Mucosa of descending colon (tissue), 3 donors: ENCODE measurements at regions not wholly inside any gene's neighbourhood (a gene's known extent, or its start where the extent isn't known, plus 50 kb on each side); places are given as distances from the start of the nearest gene placed in this dataset.

Source experiments
- ATAC-seq: fragments of 200-7000 bp; cut with Tn5 transposase; one replicate; pipeline ENCODE4 v1.9.1; 2020; ENCODE audit warnings: mild to moderate bottlenecking, moderate library complexity
- DNase-seq, 3 donors: peaks; one replicate each; pipeline ENCODE4 v3.0.0-alpha.2; 2020
- H3K36me3 ChIP-seq: fragments of 200-600 bp; one replicate; pipeline ENCODE4 v1.8.0; 2021; ENCODE audit warnings: low read depth, mild to moderate bottlenecking
- H3K4me1 ChIP-seq: fragments of 200-600 bp; one replicate; pipeline ENCODE4 v1.8.0; 2021; ENCODE audit warnings: low read depth, mild to moderate bottlenecking
- H3K4me3 ChIP-seq: fragments of 200-600 bp; one replicate; pipeline ENCODE4 v1.8.0; 2021; ENCODE audit warnings: mild to moderate bottlenecking
- H3K9me3 ChIP-seq: fragments of 200-600 bp; one replicate; pipeline ENCODE4 v1.8.0; 2021; ENCODE audit warnings: mild to moderate bottlenecking
- intact Hi-C, 2 donors: fragments of 100-400 bp; cut with DNase I in 1 of 2; cut with micrococcal nuclease in 1 of 2; formaldehyde crosslinking; loops; one replicate each; pipeline versions ENCODE4 v1.11.0 to v1.11.1; 2022; cut with DNase I, micrococcal nuclease
- TF ChIP-seq, protein P1 (sequence below): fragments of 200-600 bp; IDR thresholded peaks from one replicate; pipeline ENCODE4 v1.8.0; 2022; ENCODE audit warnings: antibody characterized with exemption, mild to moderate bottlenecking
- donor health status: DM: no; HTN: no; CAD: no; lungs with moderate emphysema.
- donor health status: DM: no; HTN: no; CAD: no.
- donor health status: DM: no; HTN: yes; CAD: no.

DNA sequence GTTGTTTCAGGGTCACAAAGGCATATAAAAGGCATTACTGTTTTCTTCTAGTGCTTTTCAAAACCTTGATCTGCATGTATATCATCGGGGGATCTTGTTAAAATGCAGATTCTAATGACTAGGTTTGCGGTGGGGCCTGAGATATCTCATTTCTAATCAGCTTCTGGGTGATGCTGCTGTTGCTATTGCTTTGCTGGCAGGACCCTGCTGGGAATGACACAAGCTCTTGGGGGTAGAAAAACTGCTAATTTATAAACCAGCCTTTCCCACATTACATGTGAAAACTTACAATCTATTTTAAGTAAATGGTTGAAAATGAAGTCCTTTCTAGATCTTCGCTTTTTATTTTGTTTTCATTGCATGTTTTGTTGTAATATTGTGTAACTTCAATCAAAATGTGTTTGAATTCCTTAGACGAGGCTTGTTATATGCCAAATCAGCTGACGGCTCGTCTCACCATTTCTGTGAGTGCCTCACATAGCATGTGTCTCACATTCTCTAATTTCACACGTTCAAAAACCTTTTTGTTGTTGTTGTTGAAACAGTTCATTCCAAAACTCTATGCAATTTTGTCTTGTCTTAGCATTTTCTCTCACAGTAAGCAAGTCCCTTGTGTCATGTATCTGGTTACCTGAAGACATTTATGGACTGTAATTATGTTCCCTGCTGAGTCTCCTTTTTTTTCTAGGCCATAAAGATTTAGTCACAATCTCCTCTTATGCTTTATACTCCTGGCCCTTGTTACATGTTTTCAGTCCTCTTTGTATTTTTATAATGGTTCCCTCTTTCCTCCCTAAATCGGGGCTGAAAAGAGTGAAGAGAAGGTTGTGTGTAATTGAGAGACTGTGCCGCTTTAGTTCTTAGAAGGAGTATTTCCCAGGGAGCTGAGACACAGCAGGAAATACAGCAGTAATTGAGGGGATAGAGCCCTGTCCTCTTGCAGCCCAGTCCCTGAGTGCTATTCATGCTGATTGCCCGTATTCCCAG is 521.0 kb upstream of the SEMA6A start:
- intact Hi-C loops, result no loop called here
- no peaks in the 10 kb centered on the region for H3K9me3 ChIP-seq
- no peak for DNase-seq

DNA sequence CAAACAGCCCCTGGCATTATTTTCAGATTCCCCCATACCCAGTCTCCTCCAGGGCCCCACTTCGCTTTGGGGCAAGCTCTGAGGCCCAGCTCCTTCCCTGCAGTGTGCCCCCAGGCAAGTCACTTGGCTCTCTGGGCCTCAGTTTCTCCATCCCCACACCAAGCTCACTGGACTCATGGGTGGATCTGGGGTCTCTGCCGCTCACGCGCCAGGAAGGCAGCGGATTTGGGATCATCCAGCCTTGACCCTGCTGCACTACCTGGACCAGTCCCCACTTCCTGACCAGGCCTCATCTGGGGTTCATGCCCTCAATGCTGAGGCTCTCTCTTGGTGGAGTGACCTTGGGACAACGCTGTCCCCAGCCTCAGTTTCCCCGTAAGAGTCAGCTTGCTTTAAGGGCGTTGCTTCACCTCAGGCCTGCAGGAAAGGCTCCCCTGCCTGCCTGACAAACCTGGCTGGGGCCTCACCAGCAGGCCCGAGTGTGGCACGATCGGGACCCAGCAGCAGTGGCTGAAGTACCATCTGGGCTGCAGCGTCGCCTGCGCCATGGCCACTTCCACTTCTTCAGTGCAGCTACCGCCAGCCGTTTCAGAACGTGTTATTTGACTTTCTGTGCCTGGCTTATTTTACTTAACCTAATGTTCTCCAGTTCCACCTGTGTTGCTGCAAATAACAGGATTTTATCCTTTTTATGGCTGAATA is 519.6 kb upstream of the SEMA6A start:
- TF ChIP-seq, protein P1, sequence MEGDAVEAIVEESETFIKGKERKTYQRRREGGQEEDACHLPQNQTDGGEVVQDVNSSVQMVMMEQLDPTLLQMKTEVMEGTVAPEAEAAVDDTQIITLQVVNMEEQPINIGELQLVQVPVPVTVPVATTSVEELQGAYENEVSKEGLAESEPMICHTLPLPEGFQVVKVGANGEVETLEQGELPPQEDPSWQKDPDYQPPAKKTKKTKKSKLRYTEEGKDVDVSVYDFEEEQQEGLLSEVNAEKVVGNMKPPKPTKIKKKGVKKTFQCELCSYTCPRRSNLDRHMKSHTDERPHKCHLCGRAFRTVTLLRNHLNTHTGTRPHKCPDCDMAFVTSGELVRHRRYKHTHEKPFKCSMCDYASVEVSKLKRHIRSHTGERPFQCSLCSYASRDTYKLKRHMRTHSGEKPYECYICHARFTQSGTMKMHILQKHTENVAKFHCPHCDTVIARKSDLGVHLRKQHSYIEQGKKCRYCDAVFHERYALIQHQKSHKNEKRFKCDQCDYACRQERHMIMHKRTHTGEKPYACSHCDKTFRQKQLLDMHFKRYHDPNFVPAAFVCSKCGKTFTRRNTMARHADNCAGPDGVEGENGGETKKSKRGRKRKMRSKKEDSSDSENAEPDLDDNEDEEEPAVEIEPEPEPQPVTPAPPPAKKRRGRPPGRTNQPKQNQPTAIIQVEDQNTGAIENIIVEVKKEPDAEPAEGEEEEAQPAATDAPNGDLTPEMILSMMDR, result no peak
- no peak for ATAC-seq

More for the DNA sequence above, 521.0 kb upstream of the SEMA6A start:
- TF ChIP-seq, protein P1, result no peak
- no peak for ATAC-seq
- Histone ChIP-seq H3K4me1 (no peaks in the 10 kb centered on the region), H3K4me3 (no peak overlapping the region), H3K36me3 (no peaks in the 10 kb centered on the region)

GRCh38 chr5:117093653-117094052 is 519.0 kb upstream of the SEMA6A start:
- H3K9me3 ChIP-seq, result no peaks in the 10 kb centered on the region
- TF ChIP-seq, protein P1, result no peak
- DNase-seq (no peak), ATAC-seq (no peak)
- no peaks in the 10 kb centered on the region for H3K4me1 ChIP-seq
- intact Hi-C loops, result no loop called here
- no peak overlapping the region for H3K4me3 ChIP-seq
- no peaks in the 10 kb centered on the region for H3K36me3 ChIP-seq

More for the DNA sequence above, 519.6 kb upstream of the SEMA6A start:
- Histone ChIP-seq H3K36me3 (no peaks in the 10 kb centered on the region), H3K4me3 (no peak overlapping the region), H3K9me3 (no peaks in the 10 kb centered on the region), H3K4me1 (no peaks in the 10 kb centered on the region)
- no peak for DNase-seq
- intact Hi-C loops, result no loop called here

GRCh38 chr5:117089001-117089400 is 514.4 kb upstream of the SEMA6A start:
- ATAC-seq, result no peak
- Histone ChIP-seq H3K9me3 (no peaks in the 10 kb centered on the region), H3K4me1 (no peaks in the 10 kb centered on the region), H3K36me3 (no peaks in the 10 kb centered on the region), H3K4me3 (no peak overlapping the region)
- TF ChIP-seq, protein P1, result no peak
- intact Hi-C loops, result no loop called here
- no peak for DNase-seq

DNA sequence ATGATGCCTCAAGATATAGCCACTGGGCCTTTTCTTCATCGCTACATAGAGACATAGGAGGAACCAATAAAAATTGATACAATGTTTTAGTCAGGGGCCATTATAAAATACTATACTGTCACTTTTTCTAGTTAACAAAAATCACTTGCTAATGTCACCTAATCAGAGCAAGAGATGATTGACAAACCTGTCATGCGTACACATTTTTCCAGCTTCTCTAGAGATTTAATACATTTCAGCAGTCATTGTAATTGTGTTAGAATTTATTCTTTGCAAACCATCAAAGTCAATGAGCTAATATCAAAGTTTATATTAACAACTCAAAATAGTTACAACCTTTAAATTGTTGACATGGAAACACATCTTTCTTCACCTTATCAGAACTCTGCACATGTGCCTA is 513.6 kb upstream of the SEMA6A start:
- ATAC-seq, result no peak
- Histone ChIP-seq H3K36me3 (no peaks in the 10 kb centered on the region), H3K4me3 (no peak overlapping the region), H3K4me1 (no peaks in the 10 kb centered on the region), H3K9me3 (no peaks in the 10 kb centered on the region)
- intact Hi-C loops, result no loop called here
- TF ChIP-seq, protein P1, result no peak
- no peak for DNase-seq
